C4-2B (cell line): ENCODE measurements at regions not wholly inside any gene's neighbourhood (a gene's known extent, or its start where the extent isn't known, plus 50 kb on each side); places are given as distances from the start of the nearest gene placed in this dataset.
"Not testable (repeated sequence)": the region's sequence is repeated elsewhere in the genome, so short reads cannot be mapped to it uniquely, and the experiment has no call there.

Experiments used
- H3K27ac ChIP-seq: fragments of 450-650 bp; 2 replicates; pipeline ENCODE4 v1.5.1; 2017
- CTCF ChIP-seq: fragments of 450-650 bp; conservative IDR thresholded peaks from 2 replicates; pipeline ENCODE4 v1.5.1; 2017; ENCODE audit warnings: mild to moderate bottlenecking
- ZFX ChIP-seq: fragments of 450-650 bp; IDR thresholded peaks from 2 replicates; pipeline ENCODE4 v1.6.1; 2017

- TF ChIP-seq ZFX (no peak), CTCF (no peak)
- H3K27ac ChIP-seq: no peak overlapping the region
Observed at GRCh38 chr5:25262221-25262620, 617.4 kb upstream of the CDH10 start.

GRCh38 chr5:25255128-25255527 lies 610.4 kb upstream of the CDH10 start:
- H3K27ac ChIP-seq: no peak overlapping the region
- TF ChIP-seq ZFX: no peak
- no peak for TF ChIP-seq CTCF

DNA sequence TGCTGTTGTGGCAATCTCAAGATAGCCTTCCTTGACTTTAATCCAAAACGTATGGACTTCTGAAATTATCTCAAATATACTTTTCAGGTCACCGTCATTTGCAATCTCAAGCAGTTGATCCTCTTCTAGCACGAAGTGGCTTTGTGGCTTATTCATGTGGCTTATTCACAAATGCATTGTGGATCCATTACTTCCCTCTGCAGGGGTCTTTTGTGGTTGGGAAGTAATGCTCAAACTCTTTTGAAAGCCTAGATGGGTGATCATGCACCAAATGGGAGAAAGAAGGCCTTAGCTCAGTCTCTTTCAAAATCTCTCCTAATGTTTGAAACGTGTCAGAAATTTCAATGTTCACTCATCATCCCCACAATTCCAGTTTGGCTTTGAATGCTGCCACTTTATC lies 597.2 kb upstream of the CDH10 start:
- no peak for TF ChIP-seq ZFX
- TF ChIP-seq CTCF: no peak
- H3K27ac ChIP-seq: no peak overlapping the region

- not testable (repeated sequence) for H3K27ac ChIP-seq
Observed at GRCh38 chr5:25238720-25239119, 593.9 kb upstream of the CDH10 start.

DNA sequence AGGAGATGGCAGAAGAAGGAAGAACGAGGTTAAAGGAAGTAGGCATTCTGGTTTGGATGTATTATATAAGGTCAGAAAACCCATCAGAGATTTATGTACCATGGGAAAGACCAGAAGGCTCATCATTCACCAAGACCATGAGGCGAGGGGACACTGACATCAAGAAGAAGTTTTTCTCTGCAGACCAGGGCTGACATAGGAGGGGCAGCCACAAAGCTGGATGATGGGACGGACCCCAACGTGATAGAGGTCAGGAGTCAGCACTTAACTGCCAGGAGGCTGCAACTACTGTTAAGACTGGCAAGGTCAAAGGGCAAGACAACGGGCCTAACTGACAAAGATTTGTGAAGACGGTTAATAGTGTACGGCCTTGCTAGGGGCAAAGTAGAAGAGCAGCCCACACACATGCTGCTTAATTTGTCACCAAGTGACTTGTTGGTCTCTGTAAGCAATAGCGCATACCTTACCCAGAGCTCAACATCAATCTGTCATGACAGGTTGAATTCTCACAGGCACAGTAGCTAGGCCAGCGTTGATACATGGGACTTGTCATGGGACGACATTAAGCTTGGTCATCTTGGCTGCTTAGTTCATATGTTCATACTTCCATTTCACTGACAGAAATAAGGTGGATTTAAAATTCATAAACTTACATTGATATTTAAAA lies 579.7 kb upstream of the CDH10 start:
- H3K27ac ChIP-seq: no peak overlapping the region
- TF ChIP-seq ZFX: no peak
- TF ChIP-seq CTCF: no peak

DNA sequence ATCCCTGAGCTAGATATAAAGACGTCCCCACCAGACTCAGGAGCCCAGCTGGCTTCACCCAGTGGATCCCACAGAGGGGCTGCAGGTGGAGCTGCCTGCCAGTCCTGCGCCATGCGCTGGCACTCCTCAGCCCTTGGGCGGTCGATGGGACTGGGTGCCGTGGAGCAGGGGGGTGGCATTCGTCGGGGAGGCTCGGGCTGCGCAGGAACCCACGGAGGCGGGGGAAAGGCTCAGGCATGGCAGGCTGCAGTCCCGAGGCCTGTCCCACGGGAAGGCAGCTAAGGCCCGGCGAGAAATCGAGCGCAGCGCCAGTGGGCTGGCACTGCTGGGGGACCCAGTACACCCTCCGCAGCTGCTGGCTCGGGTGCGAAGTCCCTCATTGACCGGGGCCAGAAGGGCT lies 555.1 kb upstream of the CDH10 start:
- not testable (repeated sequence) for H3K27ac ChIP-seq

GRCh38 chr5:25190521-25191000 lies 545.8 kb upstream of the CDH10 start:
- TF ChIP-seq ZFX: no peak
- TF ChIP-seq CTCF: no peak
- no peak overlapping the region for H3K27ac ChIP-seq

DNA sequence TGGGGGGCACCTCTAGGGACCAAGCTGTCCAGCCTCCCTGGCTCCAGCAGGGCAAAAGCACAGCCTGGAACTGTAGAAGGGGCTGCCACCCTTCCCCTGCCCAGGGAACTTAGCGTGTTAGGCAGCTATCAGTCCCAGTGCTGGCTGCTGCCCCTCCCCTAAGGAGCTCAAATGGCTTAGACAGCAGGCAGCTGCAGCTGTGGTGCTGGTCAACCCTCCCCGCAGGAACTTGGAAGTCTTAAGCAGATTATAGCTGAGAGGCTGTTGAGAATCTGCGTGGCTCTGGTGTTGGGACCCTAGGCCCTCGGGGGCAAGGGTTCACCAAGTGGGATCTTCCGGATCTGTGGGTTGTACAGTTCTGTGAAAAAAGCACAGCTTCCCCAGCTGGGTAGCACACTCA lies 536.5 kb upstream of the CDH10 start:
- H3K27ac ChIP-seq: no peak overlapping the region
- TF ChIP-seq CTCF (no peak), ZFX (no peak)

DNA sequence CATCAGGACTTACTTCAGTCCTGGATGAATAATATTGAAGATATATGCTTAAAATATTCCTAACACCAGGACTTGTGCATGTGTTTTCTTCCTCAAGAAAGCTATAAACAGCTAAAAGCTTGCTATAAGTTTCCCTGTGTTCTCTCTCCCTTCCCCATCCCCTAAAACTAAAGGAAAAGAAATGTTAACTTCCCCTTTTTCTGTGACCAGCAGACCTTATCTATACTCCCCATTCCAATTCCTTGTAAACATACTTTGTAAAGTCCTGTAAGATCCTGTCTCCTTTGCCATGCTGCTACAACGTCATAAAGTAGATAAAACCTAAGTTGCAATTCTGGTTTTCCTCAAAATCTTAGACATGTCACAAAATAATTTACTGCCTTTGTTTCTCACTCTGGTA lies 517.8 kb upstream of the CDH10 start:
- H3K27ac ChIP-seq: not testable (repeated sequence)
